ENCODE measurements at regions not wholly inside any gene's neighbourhood (a gene's known extent, or its start where the extent isn't known, plus 50 kb on each side); places are given as distances from the start of the nearest gene placed in this dataset.

GRCh38 chr12:125440399-125440798, 375.2 kb downstream of the AACS start:
- H3K36me3 Mint-ChIP-seq (ENCODE audit: low read depth), result no peaks in the 10 kb centered on the region
- intact Hi-C loops (cut with micrococcal nuclease), result no loop called here
- CTCF ChIA-PET, result no interaction called here
- no peak for DNase-seq
- H3K27ac Mint-ChIP-seq, result no peak overlapping the region
- no peak for ATAC-seq
- TF ChIP-seq, protein P1, sequence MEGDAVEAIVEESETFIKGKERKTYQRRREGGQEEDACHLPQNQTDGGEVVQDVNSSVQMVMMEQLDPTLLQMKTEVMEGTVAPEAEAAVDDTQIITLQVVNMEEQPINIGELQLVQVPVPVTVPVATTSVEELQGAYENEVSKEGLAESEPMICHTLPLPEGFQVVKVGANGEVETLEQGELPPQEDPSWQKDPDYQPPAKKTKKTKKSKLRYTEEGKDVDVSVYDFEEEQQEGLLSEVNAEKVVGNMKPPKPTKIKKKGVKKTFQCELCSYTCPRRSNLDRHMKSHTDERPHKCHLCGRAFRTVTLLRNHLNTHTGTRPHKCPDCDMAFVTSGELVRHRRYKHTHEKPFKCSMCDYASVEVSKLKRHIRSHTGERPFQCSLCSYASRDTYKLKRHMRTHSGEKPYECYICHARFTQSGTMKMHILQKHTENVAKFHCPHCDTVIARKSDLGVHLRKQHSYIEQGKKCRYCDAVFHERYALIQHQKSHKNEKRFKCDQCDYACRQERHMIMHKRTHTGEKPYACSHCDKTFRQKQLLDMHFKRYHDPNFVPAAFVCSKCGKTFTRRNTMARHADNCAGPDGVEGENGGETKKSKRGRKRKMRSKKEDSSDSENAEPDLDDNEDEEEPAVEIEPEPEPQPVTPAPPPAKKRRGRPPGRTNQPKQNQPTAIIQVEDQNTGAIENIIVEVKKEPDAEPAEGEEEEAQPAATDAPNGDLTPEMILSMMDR (IDR thresholded peaks at IDR 0.05), result no peak
- H3K4me1 Mint-ChIP-seq (ENCODE audit: low read depth), result no peaks in the 10 kb centered on the region
- no peaks in the 10 kb centered on the region for H3K27me3 Mint-ChIP-seq
- peaks cover 2% of the 10 kb centered on the region for H3K9me3 Mint-ChIP-seq
- H3K4me3 Mint-ChIP-seq, result no peak overlapping the region
- POLR2A ChIA-PET, result no interaction called here

DNA sequence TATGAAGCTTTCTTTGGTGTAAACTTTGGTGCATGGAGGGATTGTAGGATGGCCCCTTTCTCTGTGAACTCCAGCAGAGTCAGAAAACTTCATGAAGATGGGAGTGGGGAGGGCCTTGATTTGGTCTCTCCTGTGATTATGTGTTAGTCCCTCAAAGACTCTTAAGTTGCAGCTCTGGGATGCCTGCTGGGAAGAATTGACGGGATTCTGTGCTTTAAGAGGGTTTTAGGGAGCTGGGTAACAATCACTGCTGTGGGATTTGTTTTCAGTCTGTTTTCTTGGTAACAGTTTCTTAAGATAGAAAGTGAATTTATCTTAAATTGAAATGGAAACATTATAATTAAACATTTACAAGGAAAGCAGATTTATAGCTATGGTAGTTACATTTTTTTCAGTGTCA, 378.1 kb downstream of the AACS start:
- DNase-seq, result no peak
- no peak overlapping the region for H3K27ac Mint-ChIP-seq
- ATAC-seq, result no peak
- H3K36me3 Mint-ChIP-seq (ENCODE audit: low read depth), result no peaks in the 10 kb centered on the region
- TF ChIP-seq, protein P1 (IDR thresholded peaks at IDR 0.05), result no peak
- ChIA-PET POLR2A (no interaction called here), CTCF (no interaction called here)
- H3K4me1 Mint-ChIP-seq (ENCODE audit: low read depth), result no peaks in the 10 kb centered on the region
- H3K4me3 Mint-ChIP-seq, result no peak overlapping the region
- intact Hi-C loops (cut with micrococcal nuclease), result no loop called here
- H3K9me3 Mint-ChIP-seq, result peaks cover 2% of the 10 kb centered on the region
- H3K27me3 Mint-ChIP-seq, result no peaks in the 10 kb centered on the region

DNA sequence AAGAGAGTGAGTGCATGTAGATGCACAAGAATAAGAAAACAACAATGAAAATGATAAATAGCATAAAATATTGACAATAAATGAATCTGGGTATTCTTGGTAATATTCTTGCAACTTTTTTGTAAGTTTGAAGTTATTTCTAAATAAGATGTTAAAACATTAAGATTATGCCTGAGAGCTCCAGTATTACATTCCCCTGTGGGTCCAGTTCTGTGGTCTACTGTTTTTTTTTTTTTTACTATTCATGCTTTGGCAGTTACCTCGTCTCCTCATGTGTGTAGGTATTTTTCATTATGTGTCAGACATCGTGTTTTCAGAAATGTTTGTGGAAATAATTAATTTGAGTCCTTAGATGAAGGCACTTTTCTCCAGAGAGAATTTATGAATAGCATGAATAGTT, 386.2 kb downstream of the AACS start:
- Mint-ChIP-seq H3K4me1 (ENCODE audit: low read depth) (no peaks in the 10 kb centered on the region), H3K4me3 (no peak overlapping the region), H3K36me3 (ENCODE audit: low read depth) (no peaks in the 10 kb centered on the region), H3K27ac (no peak overlapping the region), H3K9me3 (peaks cover 15% of the 10 kb centered on the region), H3K27me3 (no peaks in the 10 kb centered on the region)
- ChIA-PET POLR2A (no interaction called here), CTCF (no interaction called here)
- DNase-seq (no peak), ATAC-seq (no peak)
- intact Hi-C loops (cut with micrococcal nuclease), result no loop called here
- TF ChIP-seq, protein P1 (IDR thresholded peaks at IDR 0.05), result no peak

DNA sequence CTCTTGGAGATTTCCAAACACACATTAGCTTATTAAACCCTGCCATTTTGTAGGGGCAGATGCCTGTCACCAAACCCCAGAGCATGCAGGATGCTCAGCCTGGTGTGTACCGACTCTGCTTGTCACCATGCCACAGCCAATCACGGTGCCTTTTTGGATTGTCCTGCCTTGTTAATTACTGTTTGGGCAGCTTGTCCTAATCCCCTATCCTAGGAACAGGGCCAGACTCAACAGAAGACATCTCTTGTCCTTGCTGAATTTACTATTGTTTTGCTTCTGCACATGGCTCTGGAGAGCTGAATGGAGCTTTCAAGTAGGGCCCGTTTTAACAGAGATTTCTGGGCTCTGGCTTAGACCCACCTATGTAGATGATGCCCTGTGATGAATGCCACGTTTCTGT, 388.5 kb downstream of the AACS start:
- no peak for DNase-seq
- ChIA-PET POLR2A (no interaction called here), CTCF (no interaction called here)
- H3K27me3 Mint-ChIP-seq, result no peaks in the 10 kb centered on the region
- H3K27ac Mint-ChIP-seq, result no peak overlapping the region
- H3K9me3 Mint-ChIP-seq, result peaks cover 15% of the 10 kb centered on the region
- no peaks in the 10 kb centered on the region for H3K4me1 Mint-ChIP-seq (ENCODE audit: low read depth)
- no peak overlapping the region for H3K4me3 Mint-ChIP-seq
- no peaks in the 10 kb centered on the region for H3K36me3 Mint-ChIP-seq (ENCODE audit: low read depth)
- no peak for ATAC-seq
- intact Hi-C loops (cut with micrococcal nuclease), result no loop called here
- TF ChIP-seq, protein P1 (IDR thresholded peaks at IDR 0.05), result no peak

DNA sequence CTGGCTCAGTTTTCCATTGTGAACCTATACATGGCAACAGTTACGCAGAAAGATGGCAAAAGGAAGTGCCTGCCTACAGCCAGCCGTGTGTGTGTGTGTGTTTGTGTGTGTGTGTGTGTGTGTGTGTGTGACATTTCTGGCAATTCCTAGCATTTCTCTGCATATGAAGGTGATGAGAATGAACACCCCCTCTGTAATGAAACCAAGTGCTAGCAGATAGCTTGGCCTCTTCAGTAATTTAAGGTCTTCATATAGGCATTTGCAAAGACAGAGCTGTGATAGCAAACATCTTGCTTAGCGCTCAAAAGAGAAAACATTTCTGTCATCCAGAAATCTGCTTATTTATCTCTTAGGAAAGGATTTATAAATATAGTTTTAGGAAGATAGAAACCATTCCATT, 389.1 kb downstream of the AACS start:
- POLR2A ChIA-PET, result no interaction called here

More for the DNA sequence above, 389.1 kb downstream of the AACS start:
- Mint-ChIP-seq H3K4me1 (ENCODE audit: low read depth) (no peaks in the 10 kb centered on the region), H3K36me3 (ENCODE audit: low read depth) (no peaks in the 10 kb centered on the region), H3K9me3 (peaks cover 13% of the 10 kb centered on the region), H3K27ac (no peak overlapping the region), H3K4me3 (no peak overlapping the region), H3K27me3 (no peaks in the 10 kb centered on the region)
- ATAC-seq (no peak), DNase-seq (no peak)
- intact Hi-C loops (cut with micrococcal nuclease), result no loop called here
- CTCF ChIA-PET, result no interaction called here
- TF ChIP-seq, protein P1 (IDR thresholded peaks at IDR 0.05), result no peak
